ENCODE measurements at regions not wholly inside any gene's neighbourhood (a gene's known extent, or its start where the extent isn't known, plus 50 kb on each side); places are given as distances from the start of the nearest gene placed in this dataset.
"Not testable (repeated sequence)": the region's sequence is repeated elsewhere in the genome, so short reads cannot be mapped to it uniquely, and the experiment has no call there.

DNA sequence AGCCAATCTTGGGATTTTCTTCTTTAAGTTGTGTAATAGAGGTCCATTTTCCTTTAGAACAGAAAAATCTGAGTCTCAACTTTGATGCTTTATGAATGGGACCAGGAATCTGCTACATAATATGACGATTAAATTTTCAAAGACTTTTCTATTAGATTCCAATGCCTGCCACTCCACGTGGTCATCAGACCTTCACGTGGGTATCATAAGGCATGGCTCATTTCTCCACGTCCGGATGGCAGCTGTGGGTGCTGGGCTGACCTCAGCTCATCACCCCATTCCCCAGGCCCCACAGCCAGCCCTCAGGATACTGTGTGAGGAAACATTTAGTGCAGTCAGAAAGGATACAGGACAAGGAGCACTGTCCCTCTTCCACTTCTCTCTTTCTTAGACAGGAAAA, 159.7 kb downstream of the SEMA6D start:
- ATAC-seq (ENCODE audit: poor library complexity) (no peak), DNase-seq (no peak)
- intact Hi-C loops (cut with DNase I), result no loop called here

DNA sequence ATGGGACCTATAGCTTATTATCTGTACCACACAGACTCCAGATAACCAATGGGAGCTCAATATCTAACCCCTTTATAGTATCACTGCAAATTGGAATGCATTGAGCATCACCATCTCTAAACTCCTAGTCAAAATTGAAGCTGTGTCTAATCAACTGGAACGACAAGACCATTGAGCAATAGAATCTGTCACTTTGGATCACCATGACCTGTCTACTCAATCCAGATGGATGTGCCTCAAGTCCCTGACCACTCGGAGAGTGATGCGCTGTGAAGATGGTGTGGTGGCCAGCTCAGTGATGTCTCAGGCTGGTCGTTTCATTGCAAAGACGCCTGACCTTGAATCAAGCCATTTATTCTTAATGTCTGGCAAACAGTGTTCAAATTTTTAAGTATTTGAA, 160.5 kb downstream of the SEMA6D start:
- DNase-seq (no peak), ATAC-seq (ENCODE audit: poor library complexity) (no peak)
- intact Hi-C loops (cut with DNase I), result no loop called here

DNA sequence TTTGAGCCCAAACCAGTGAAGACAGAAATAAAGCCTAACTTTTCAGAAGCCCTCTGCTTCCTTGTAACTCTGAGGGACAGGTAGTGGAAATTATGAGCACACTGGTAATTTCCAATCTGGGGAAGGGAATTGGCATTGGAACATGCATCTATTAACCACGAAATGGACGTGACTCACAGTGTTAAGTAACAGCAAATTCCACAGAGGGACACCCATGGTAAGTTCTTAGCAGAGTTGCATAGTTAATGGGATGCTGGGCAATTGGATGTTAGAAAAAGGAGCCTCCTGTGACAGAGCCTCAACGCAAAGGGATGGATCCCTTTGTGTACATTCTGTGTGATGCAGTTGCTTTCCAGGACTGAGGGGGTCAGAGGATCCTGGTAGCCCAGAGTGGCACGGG, 168.6 kb downstream of the SEMA6D start:
- intact Hi-C loops (cut with DNase I), result no loop called here
- ATAC-seq (ENCODE audit: poor library complexity) (no peak), DNase-seq (no peak)

DNA sequence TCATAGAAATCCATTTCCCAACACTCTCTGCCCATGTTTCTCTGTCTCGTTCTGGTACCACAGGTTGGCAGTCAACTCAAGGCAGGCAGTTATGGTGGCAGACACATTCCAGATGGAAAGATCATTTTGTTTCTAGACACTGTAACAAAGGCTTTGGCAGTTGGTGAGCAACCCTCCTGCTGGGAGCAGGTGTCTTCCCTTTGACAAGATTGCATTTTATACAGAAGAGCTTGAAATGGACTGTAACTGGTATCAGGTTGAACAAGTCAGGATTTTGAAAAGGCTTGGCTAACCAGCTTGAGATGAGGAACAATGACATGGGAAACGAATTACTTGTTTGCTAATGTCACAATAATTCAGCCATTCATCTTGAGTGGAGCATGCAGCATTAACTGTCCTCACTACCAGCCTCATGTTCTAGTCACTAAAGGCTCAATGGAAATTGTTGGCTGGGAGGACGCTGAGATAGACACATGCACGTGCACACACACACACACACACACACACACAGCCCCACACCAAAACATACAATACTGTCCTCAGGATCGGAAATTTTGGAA, 170.0 kb downstream of the SEMA6D start:
- no peak for ATAC-seq (ENCODE audit: poor library complexity)
- no peak for DNase-seq
- intact Hi-C loops (cut with DNase I), result no loop called here

DNA sequence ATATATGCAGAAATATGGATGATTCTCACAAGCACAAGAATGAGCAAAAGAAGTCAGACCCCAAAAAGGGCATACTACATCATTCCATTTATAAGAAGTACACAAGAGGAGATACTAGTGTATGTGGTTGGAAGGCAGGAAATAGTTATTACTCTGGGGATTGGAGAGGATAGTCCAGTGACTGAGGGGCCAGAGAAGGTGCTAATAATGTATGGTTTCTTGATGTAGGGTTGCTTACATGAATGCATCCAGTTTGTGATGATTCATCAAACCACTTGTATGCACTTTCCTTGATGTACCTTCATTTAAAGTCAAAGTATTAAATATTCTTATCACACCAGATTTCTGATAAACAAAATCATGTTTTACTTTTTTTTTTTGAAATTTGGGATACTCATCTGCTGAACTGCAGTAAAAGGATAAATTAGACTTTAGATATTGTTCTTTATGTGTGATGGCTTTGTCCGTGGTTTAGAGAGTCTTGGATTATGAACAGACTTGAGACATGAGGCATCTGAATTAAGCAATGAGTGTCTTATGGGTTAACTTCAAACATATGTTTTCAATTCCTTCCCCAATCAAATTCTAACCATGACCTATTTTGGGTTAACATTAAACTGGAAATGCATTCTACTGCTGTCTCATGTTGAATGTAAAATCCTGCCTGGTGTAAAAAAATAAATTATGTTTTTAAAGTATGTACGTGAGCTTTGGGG, 171.2 kb downstream of the SEMA6D start:
- DNase-seq, result no peak
- intact Hi-C loops (cut with DNase I), result no loop called here
- ATAC-seq (ENCODE audit: poor library complexity), result no peak

DNA sequence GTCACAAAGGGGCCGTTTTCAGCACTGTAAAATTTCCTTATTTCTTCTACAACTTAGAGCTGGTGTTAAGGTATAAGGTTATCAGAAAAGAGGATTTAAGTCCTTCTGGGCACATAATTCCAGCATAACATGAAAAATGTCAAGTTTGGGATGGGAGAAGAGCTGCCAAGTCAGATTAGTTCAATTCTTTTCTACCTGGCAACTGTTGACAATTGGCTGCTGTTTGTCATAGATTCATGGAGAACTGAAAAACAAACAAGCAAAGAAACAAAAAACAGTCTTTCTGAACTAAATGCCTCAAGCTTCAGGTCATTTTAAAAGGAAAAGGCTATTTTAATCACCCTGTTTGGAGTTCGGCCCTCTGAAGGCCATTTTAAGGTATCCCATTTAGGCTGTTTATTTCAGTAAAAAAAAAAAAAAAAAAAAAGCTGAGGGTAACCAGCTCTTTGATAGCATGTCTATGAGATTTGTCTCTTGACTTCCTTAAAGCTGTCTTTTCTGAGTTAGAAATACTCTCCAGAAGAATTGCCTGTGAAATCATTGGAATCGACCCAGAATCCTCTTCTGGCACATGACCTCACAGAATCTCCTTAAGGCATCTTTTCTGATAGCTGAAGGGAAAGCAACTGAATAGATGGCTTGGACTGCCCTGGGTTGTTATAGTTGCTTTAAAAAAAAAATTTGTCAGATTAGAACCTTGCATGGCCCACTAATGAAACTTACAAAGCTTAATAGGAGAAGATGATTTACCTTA, 173.3 kb downstream of the SEMA6D start:
- DNase-seq (no peak), ATAC-seq (ENCODE audit: poor library complexity) (no peak)
- intact Hi-C loops (cut with DNase I), result no loop called here

DNA sequence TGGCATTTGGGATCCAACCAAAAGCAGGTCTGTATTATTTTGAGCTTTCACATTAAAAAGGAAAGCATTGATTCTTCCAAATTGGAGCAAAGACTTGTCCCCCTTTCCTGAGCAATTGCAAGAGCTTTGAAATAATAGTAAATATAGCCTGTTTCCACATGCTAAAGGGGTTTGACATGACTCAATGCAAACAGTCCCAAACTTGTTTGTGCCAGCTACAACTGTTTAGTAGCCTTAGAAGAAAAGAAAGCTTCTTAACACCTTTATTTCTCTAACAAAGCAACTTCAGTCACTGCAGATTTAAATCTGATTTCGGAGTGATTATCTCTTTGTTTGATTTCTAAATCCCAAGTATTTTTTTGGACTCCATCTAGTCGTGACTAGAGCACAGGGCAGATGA, 180.2 kb downstream of the SEMA6D start:
- DNase-seq, result no peak
- intact Hi-C loops (cut with DNase I), result no loop called here
- no peak for ATAC-seq (ENCODE audit: poor library complexity)

DNA sequence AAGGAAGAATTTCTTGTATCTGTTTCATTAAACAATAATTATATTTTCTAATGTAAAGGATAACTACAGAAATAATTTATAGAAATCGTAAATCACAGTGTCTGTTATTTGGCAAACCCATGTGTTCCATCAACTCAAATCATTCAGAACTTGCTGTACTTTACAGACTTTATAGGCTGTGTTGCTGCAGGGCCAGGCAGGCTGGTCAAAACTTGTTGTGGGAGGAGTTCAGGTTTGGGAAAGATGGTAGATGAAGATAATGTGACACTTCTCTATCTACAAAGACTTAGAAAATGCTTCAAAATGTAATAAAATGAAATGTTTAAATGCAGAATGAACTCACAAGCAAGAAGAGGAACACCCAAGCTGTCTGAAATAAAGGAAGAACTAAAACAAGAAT, 183.4 kb downstream of the SEMA6D start:
- intact Hi-C loops (cut with DNase I), result no loop called here
- ATAC-seq (ENCODE audit: poor library complexity) (no peak), DNase-seq (no peak)

DNA sequence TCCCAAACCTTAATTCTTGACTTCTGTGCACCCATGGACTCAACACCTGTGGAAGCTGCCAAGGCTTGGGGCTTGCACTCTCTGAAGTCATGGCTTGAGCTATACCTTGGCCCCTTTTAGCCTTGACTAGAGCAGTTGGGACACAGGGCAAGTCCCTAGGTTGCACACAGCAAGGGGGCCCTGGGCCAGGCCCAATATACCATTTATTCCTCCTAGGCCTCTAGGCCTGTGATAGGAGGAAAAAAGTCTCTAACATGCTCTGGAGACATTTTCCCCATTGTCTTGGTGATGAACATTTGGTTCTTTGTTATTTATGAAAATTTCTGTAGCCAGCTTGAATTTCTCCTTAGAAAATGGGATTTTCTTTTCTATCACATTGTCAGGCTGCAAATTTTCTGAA, 186.1 kb downstream of the SEMA6D start:
- intact Hi-C loops (cut with DNase I), result no loop called here
- no peak for ATAC-seq (ENCODE audit: poor library complexity)

DNA sequence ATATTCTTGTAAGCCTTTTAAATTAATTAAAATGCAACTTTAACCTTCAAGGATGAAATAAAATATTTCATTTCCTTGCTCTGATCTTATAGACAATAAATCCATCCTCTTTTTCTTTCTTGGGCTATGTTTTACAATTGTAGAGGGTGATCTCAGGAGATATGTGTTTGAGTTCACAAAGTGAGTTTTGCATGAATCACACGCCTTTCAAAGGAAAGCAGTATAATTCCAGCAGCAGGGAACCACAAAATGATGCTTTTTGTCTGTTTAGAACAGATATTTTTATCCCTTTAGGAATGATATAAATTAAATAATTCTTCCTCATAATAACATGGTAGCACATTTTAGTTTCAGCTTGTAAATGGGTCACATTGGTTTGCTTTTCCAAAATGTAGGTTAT, 191.2 kb downstream of the SEMA6D start:
- DNase-seq, result no peak
- intact Hi-C loops (cut with DNase I), result no loop called here
- no peak for ATAC-seq (ENCODE audit: poor library complexity)

More for the DNA sequence above, 186.1 kb downstream of the SEMA6D start:
- DNase-seq, result no peak

DNA sequence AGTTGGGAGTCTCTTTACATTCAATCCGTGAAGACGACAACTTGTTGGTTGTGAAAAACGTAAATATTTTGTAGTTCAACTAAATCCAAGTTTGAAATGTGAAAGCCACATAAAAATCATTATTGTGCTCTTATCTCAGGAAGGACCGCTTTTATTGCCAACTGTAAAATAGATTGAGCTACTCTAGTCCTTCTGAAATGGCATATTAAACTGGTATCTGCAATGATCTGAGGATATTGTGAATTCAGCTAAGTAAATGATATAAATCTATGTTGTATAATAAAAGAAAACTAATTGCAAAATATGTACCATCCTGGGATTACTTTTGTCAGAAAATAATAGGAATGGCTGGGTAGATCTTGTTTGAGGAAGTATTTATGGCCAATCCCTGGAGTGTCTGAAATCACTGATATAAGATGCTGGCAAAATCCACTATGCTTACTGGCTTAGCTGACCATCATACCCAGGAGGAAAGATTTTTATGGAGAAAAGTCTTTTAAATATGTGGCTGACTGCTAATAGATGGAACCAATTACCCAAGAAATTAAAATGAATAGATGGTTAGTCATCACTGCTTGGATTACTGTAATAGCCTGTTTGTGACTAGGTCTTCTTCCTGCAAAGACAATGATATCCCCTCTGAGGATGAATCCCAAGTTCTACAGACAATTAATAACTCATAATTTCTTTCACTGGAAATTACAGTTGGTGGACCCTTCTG, 191.8 kb downstream of the SEMA6D start:
- DNase-seq, result no peak
- no peak for ATAC-seq (ENCODE audit: poor library complexity)
- intact Hi-C loops (cut with DNase I), result no loop called here

DNA sequence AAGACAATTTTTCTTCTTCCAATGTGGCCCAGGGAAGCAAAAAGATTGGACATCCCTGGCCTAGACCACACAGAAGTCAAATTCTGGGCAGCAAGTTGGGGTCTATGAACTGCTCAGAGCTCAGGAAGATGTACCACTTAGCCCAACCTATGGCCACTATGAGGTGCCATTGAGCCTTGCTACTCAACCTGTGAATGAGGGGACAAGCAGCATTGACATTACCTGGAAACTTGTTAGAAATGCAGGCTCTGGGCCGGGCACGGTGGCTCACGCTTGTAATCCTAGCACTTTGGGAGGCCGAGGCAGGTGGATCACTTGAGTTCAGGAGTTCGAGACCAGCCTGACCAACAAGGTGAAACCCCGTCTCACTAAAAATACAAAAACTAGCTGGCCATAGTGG, 195.6 kb downstream of the SEMA6D start:
- DNase-seq; intact Hi-C loops (cut with DNase I); ATAC-seq (ENCODE audit: poor library complexity): not testable (repeated sequence)

DNA sequence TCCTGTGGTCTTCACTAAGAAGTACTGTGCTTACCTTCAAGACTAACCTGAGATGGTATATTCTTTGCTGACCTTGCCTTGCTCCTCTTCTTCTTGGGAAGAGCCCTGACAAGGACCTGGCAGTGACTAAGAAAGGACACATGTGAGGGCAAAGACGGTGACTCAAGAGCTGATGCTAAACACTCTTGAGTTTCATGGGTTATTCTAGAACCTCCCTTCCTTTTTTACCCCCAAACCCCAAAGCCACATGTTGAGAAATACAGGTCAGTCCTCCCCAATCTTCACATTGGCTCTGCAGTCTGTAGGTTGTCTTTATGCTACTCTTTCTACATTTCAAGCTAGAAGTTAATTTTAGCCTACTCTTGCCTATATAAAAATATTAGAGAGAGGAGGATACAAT, 200.6 kb downstream of the SEMA6D start:
- intact Hi-C loops (cut with DNase I), result no loop called here
- DNase-seq, result no peak
- ATAC-seq (ENCODE audit: poor library complexity), result no peak

DNA sequence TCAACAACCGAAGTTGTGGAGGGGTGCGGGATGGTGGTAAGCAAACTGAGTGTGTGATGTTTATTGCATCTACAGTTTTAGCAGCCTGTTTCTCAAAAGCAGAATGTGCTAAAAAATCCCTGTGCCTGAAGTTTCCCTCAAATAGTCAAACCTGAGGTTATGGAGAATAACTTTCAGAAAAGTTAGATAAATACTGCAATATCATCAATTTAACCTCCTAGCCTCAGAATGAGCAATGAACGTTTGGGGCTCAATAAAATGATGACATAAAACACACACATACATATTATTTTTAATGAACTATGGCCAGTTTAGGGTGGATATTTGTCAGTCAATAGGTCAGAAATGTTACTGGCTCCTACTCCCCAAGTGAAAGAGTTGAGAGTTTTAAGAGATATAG, 201.6 kb downstream of the SEMA6D start:
- no peak for ATAC-seq (ENCODE audit: poor library complexity)
- intact Hi-C loops (cut with DNase I), result no loop called here
- DNase-seq, result no peak

DNA sequence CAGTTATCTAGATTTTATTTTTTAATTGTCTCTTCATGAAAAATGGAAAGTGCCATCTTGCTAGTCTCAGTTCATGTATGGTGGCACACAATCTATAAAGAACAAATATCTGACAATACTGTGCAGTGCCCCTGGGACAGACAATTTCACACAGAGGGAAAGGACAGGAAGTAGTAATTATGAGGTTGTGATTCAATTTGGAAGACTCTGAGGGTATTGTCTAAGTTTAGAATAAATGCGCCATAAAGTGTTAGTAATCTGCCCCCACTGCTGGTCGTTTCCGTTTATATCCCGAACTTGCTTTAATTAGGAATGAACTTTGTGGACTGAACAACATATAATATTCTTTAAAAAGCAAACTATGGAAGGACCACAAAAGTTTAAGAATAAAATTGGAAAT, 196.4 kb upstream of the SLC24A5 start:
- ATAC-seq (ENCODE audit: poor library complexity) (no peak), DNase-seq (no peak)
- intact Hi-C loops (cut with DNase I), result no loop called here

DNA sequence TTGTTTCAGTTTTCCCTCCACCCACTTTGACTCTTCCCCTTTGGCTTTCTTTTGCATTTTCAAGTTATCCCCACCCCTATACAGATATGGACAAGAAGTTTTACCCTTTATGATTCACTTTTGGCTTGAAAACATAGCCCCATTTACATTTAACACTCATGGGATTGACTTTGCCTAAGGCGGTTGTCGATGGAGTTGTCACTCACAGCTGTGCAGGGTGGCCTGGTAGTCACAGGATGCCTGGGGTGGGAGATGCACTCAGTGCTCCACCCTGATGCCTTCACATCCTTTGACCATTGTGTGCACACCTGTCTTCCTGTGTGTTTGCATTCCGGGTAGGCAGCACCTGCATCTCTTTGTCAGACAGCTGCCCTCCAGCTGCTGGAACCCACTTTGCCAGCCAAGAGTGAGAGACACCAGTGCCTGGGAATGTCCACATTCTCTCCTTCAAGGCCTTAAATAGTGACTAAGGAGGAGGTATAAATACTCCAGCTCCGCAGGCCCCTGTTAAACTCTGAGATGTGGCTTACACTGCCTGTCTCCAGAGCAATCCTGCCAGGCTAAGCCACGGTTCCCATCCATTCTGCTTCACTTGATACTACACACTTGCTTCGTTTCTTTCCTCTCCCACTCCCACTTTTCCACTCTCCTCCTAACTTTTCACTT, 191.5 kb upstream of the SLC24A5 start:
- DNase-seq (no peak), ATAC-seq (ENCODE audit: poor library complexity) (no peak)
- intact Hi-C loops (cut with DNase I), result no loop called here

DNA sequence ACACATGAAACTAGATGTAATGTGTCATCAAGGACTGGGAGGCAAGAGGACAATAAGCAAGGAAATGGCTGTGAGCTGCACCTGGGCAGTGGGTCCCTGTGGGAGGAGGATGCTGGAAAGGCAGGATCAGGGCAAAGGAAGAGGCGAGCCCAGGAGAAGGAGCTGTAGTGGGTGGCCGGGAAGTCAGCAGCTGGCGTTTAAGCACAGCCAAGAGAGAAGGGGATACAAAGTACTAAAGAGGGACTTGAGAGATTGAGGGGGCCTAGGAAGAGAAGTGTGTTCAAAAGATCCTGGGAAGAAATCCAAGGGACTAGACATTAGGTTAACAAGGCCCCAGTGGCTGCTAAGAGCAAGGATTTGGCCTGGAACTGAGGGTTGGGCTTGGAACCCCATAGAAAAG, 188.5 kb upstream of the SLC24A5 start:
- ATAC-seq (ENCODE audit: poor library complexity) (no peak), DNase-seq (no peak)
- intact Hi-C loops (cut with DNase I), result no loop called here

DNA sequence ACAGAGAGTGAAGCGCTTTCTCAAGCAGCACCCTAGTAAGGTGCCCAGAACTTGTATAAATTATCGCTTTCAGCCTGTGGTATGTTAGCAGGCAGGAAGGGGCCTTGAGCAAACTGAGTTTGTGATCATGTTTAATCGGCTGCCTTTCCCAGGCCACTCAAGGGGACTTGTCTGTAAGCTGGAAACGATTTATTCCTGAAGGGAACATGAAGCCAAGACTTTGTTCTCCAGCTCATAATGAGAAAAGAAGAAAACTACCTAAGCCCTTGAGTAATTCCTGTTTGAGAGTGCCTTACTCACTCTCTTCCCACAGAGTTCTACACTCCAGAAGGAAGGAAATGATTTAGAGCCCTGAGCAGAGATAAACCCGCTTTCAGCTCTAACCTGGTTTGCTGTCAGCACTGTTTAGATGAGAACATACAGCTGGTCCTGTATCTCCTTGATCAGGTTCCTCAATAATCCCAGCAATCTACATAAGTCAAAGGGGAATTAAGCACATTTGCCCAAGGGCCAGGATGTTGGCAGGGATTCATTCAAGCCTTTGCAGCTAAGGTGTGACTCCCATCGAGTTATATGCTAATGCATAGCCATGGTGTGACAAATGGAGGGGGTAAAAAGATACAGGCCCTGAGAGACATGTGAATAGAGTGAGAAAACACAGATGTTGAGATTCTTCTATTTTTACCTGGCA, 187.7 kb upstream of the SLC24A5 start:
- no peak for ATAC-seq (ENCODE audit: poor library complexity)
- intact Hi-C loops (cut with DNase I), result no loop called here
- no peak for DNase-seq

DNA sequence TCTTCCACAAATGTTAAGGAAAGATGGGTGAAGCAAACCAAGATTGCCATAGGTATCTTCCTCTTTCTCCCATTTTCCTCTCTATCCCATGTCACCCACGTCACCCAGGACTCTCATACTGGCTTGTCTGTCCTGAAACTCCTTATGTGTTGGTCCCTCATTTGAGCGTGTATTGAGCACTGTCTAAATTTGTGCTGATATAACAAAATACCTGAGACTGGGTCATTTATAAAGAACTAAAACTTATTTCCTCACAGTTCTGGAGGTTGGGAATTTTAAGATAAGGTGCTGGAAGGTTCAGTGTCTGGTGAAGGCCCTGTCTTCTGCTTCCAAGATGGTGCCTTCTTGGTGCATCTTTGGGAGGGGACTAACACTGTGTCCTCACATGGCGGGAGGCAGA, 186.9 kb upstream of the SLC24A5 start:
- no peak for DNase-seq
- ATAC-seq (ENCODE audit: poor library complexity), result no peak
- intact Hi-C loops (cut with DNase I), result no loop called here
